Neural cell (in vitro differentiated cells): ENCODE measurements at regions not wholly inside any gene's neighbourhood (a gene's known extent, or its start where the extent isn't known, plus 50 kb on each side); places are given as distances from the start of the nearest gene placed in this dataset.
"Not testable (repeated sequence)": the region's sequence is repeated elsewhere in the genome, so short reads cannot be mapped to it uniquely, and the experiment has no call there.

Experiments
- CTCF ChIP-seq: fragments of 450-650 bp; IDR thresholded peaks from 2 replicates; pipeline ENCODE4 v1.5.1; 2014; ENCODE audit warnings: antibody characterized with exemption, mild to moderate bottlenecking, moderate library complexity; ENCODE audit not compliant: poor library complexity, severe bottlenecking
- EZH2 ChIP-seq: fragments of 200-600, 300-800 bp; shearing (Covaris generic), sonication (generic); IDR thresholded peaks from 2 replicates; pipeline ENCODE4 v1.6.1; 2014; ENCODE audit warnings: antibody characterized with exemption, low read length, borderline replicate concordance, mild to moderate bottlenecking; ENCODE audit not compliant: insufficient read depth, poor library complexity, severe bottlenecking
- SMC3 ChIP-seq: fragments of 450-650 bp; conservative IDR thresholded peaks from 2 replicates; pipeline ENCODE4 v1.6.1; 2014; ENCODE audit warnings: antibody characterized with exemption, mild to moderate bottlenecking, moderate library complexity; ENCODE audit not compliant: poor library complexity
- TAF1 ChIP-seq: IDR thresholded peaks from 2 replicates; pipeline ENCODE4 v1.6.1; 2012; ENCODE audit warnings: low read depth

- TF ChIP-seq EZH2, TAF1, CTCF, SMC3: not testable (repeated sequence)
Observed at GRCh38 chr7:76931441-76931840, 100.7 kb downstream of the SPDYE17 start.
